Immature natural killer cell (primary cell): ENCODE measurements at regions not wholly inside any gene's neighbourhood (a gene's known extent, or its start where the extent isn't known, plus 50 kb on each side); places are given as distances from the start of the nearest gene placed in this dataset.
A peak's percentile ranks its signal among the peaks of the same experiment; 100 is the strongest.

Source experiments
- DNase-seq, 3 donors: peaks; one replicate each; pipeline ENCODE4 v3.0.0; 2022; ENCODE audit warnings: mixed read lengths in 1 of 3
- H3K27ac Mint-ChIP-seq, 6 donors: one replicate each; pipeline ENCODE4 v1.8.0; 2020; ENCODE audit warnings: mixed read lengths in 6 of 6, mild to moderate bottlenecking in 5 of 6, inconsistent platforms in 4 of 6, moderate library complexity in 3 of 6
- H3K27me3 Mint-ChIP-seq, 3 donors: one replicate each; pipeline ENCODE4 v1.8.0; 2020 to 2021; ENCODE audit warnings: low read depth in 3 of 3, mild to moderate bottlenecking in 3 of 3, mixed read lengths in 3 of 3, moderate library complexity in 3 of 3, inconsistent platforms in 1 of 3
- H3K36me3 Mint-ChIP-seq, 3 donors: one replicate each; pipeline ENCODE4 v1.8.0; 2020; ENCODE audit warnings: mixed read lengths in 3 of 3, inconsistent platforms in 2 of 3, mild to moderate bottlenecking in 2 of 3
- H3K4me1 Mint-ChIP-seq, 2 donors: one replicate each; pipeline ENCODE4 v1.8.0; 2020; ENCODE audit warnings: inconsistent platforms in 2 of 2, mild to moderate bottlenecking in 2 of 2, mixed read lengths in 2 of 2, moderate library complexity in 1 of 2
- H3K4me3 Mint-ChIP-seq, 5 donors: one replicate each; pipeline ENCODE4 v1.8.0; 2020; ENCODE audit warnings: mild to moderate bottlenecking in 5 of 5, mixed read lengths in 5 of 5, inconsistent platforms in 3 of 5, moderate library complexity in 3 of 5
- H3K9me3 Mint-ChIP-seq, 6 donors: one replicate each; pipeline ENCODE4 v1.8.0; 2020; ENCODE audit warnings: mild to moderate bottlenecking in 6 of 6, mixed read lengths in 6 of 6, inconsistent platforms in 4 of 6, moderate library complexity in 3 of 6

- H3K36me3 Mint-ChIP-seq = no peaks in the 10 kb centered on the region
- peaks cover 0 to 10% (median 3%) of the 10 kb centered on the region in 3 donors for H3K27me3 Mint-ChIP-seq
- H3K27ac Mint-ChIP-seq = no peak overlapping the region
- no peak for DNase-seq
- H3K4me3 Mint-ChIP-seq = no peak overlapping the region
- no peaks in the 10 kb centered on the region for H3K4me1 Mint-ChIP-seq
- peaks cover 0 to 6% (median 0%) of the 10 kb centered on the region in 6 donors for H3K9me3 Mint-ChIP-seq
Measured at GRCh38 chr3:8206971-8207617, 294.5 kb upstream of the LMCD1 start.

- no peaks in the 10 kb centered on the region for H3K36me3 Mint-ChIP-seq
- H3K27ac Mint-ChIP-seq = no peak overlapping the region
- DNase-seq = no peak
- no peaks in the 10 kb centered on the region for H3K4me1 Mint-ChIP-seq
- no peak overlapping the region for H3K4me3 Mint-ChIP-seq
- H3K27me3 Mint-ChIP-seq = peaks cover 3 to 11% (median 3%) of the 10 kb centered on the region in 3 donors
- peaks cover 0 to 5% (median 0%) of the 10 kb centered on the region in 6 donors for H3K9me3 Mint-ChIP-seq
Measured at GRCh38 chr3:8210882-8211341, 290.7 kb upstream of the LMCD1 start.

GRCh38 chr3:8212794-8213193 lies 288.8 kb upstream of the LMCD1 start:
- Mint-ChIP-seq H3K4me1 (no peaks in the 10 kb centered on the region), H3K9me3 (peaks cover 0 to 5% (median 0%) of the 10 kb centered on the region in 6 donors), H3K36me3 (no peaks in the 10 kb centered on the region), H3K27ac (no peak overlapping the region), H3K27me3 (peaks cover 3 to 10% (median 3%) of the 10 kb centered on the region in 3 donors), H3K4me3 (no peak overlapping the region)
- DNase-seq = no peak

GRCh38 chr3:8213286-8213685 lies 288.3 kb upstream of the LMCD1 start:
- peaks cover 3 to 10% (median 3%) of the 10 kb centered on the region in 3 donors for H3K27me3 Mint-ChIP-seq
- no peaks in the 10 kb centered on the region for H3K4me1 Mint-ChIP-seq
- no peak for DNase-seq
- H3K9me3 Mint-ChIP-seq = peaks cover 0 to 5% (median 0%) of the 10 kb centered on the region in 6 donors
- no peak overlapping the region for H3K27ac Mint-ChIP-seq
- no peak overlapping the region for H3K4me3 Mint-ChIP-seq
- H3K36me3 Mint-ChIP-seq = no peaks in the 10 kb centered on the region

GRCh38 chr3:8215821-8216220 lies 285.8 kb upstream of the LMCD1 start:
- DNase-seq = no peak
- Mint-ChIP-seq H3K36me3 (no peaks in the 10 kb centered on the region), H3K27me3 (peaks cover under 1 to 3% (median 2%) of the 10 kb centered on the region in 3 donors), H3K9me3 (peaks cover 0 to 5% (median 0%) of the 10 kb centered on the region in 6 donors), H3K4me1 (no peaks in the 10 kb centered on the region), H3K27ac (no peak overlapping the region), H3K4me3 (no peak overlapping the region)

- peaks cover 0 to 2% (median 0%) of the 10 kb centered on the region in 6 donors for H3K9me3 Mint-ChIP-seq
- no peaks in the 10 kb centered on the region for H3K4me1 Mint-ChIP-seq
- no peak overlapping the region for H3K27ac Mint-ChIP-seq
- no peak for DNase-seq
- no peak overlapping the region for H3K4me3 Mint-ChIP-seq
- H3K36me3 Mint-ChIP-seq = no peaks in the 10 kb centered on the region
- peaks cover 0 to 3% (median 2%) of the 10 kb centered on the region in 3 donors for H3K27me3 Mint-ChIP-seq
Measured at GRCh38 chr3:8218353-8218940, 283.2 kb upstream of the LMCD1 start.

- no peak overlapping the region for H3K4me3 Mint-ChIP-seq
- no peak overlapping the region for H3K27ac Mint-ChIP-seq
- H3K4me1 Mint-ChIP-seq = no peaks in the 10 kb centered on the region
- DNase-seq = no peak
- peaks cover 0 to 1% (median 0%) of the 10 kb centered on the region in 6 donors for H3K9me3 Mint-ChIP-seq
- H3K36me3 Mint-ChIP-seq = no peaks in the 10 kb centered on the region
- H3K27me3 Mint-ChIP-seq = peaks cover 0 to 3% (median under 1%) of the 10 kb centered on the region in 3 donors
Measured at GRCh38 chr3:8220291-8220690, 281.3 kb upstream of the LMCD1 start.

- Mint-ChIP-seq H3K27ac (no peak overlapping the region), H3K27me3 (peaks cover 0 to 2% (median 0%) of the 10 kb centered on the region in 3 donors), H3K4me1 (no peaks in the 10 kb centered on the region), H3K36me3 (no peaks in the 10 kb centered on the region), H3K9me3 (no peaks in the 10 kb centered on the region), H3K4me3 (no peak overlapping the region)
- DNase-seq = no peak
Measured at GRCh38 chr3:8223766-8224165, 277.9 kb upstream of the LMCD1 start.

- Mint-ChIP-seq H3K4me3 (no peak overlapping the region), H3K27me3 (peaks cover 0 to 2% (median 0%) of the 10 kb centered on the region in 3 donors), H3K4me1 (no peaks in the 10 kb centered on the region), H3K36me3 (no peaks in the 10 kb centered on the region), H3K27ac (no peak overlapping the region), H3K9me3 (no peaks in the 10 kb centered on the region)
- DNase-seq = no peak
Measured at GRCh38 chr3:8224941-8225340, 276.7 kb upstream of the LMCD1 start.

- peaks cover 18 to 20% of the 10 kb centered on the region in 2 donors for H3K4me1 Mint-ChIP-seq
- H3K4me3 Mint-ChIP-seq = peak overlapping the region in 2 of 5 donors; percentile 31 to 54
- no peaks in the 10 kb centered on the region for H3K36me3 Mint-ChIP-seq
- peaks cover 0 to 6% (median 3%) of the 10 kb centered on the region in 3 donors for H3K27me3 Mint-ChIP-seq
- no peak overlapping the region for H3K27ac Mint-ChIP-seq
- DNase-seq = peak; percentile 3 to 14 (median 12)
- H3K9me3 Mint-ChIP-seq = no peaks in the 10 kb centered on the region
Measured at GRCh38 chr3:8233938-8234337, 267.7 kb upstream of the LMCD1 start.

GRCh38 chr3:8236264-8236663 lies 265.4 kb upstream of the LMCD1 start:
- no peaks in the 10 kb centered on the region for H3K36me3 Mint-ChIP-seq
- H3K27ac Mint-ChIP-seq = no peak overlapping the region
- no peak for DNase-seq
- H3K4me3 Mint-ChIP-seq = no peak overlapping the region
- H3K9me3 Mint-ChIP-seq = no peaks in the 10 kb centered on the region
- H3K4me1 Mint-ChIP-seq = peaks cover 18 to 20% of the 10 kb centered on the region in 2 donors
- H3K27me3 Mint-ChIP-seq = peaks cover 3 to 6% (median 3%) of the 10 kb centered on the region in 3 donors

- Mint-ChIP-seq H3K27ac (no peak overlapping the region), H3K27me3 (peaks cover 3% of the 10 kb centered on the region in 3 donors), H3K4me1 (peaks cover 18 to 20% of the 10 kb centered on the region in 2 donors), H3K4me3 (no peak overlapping the region), H3K36me3 (no peaks in the 10 kb centered on the region), H3K9me3 (peaks cover 0 to 1% (median 0%) of the 10 kb centered on the region in 6 donors)
- no peak for DNase-seq
Measured at GRCh38 chr3:8237893-8238292, 263.7 kb upstream of the LMCD1 start.

GRCh38 chr3:8238432-8238831 lies 263.2 kb upstream of the LMCD1 start:
- Mint-ChIP-seq H3K4me1 (peaks cover 17 to 19% of the 10 kb centered on the region in 2 donors), H3K9me3 (peaks cover 0 to 1% (median 0%) of the 10 kb centered on the region in 6 donors), H3K27me3 (peaks cover 3% of the 10 kb centered on the region in 3 donors), H3K4me3 (no peak overlapping the region), H3K36me3 (no peaks in the 10 kb centered on the region), H3K27ac (no peak overlapping the region)
- no peak for DNase-seq

GRCh38 chr3:8239095-8239494 lies 262.5 kb upstream of the LMCD1 start:
- Mint-ChIP-seq H3K36me3 (no peaks in the 10 kb centered on the region), H3K27ac (no peak overlapping the region), H3K9me3 (peaks cover 0 to 1% (median 0%) of the 10 kb centered on the region in 6 donors), H3K4me3 (no peak overlapping the region), H3K4me1 (peaks cover 11 to 12% of the 10 kb centered on the region in 2 donors), H3K27me3 (peaks cover 3% of the 10 kb centered on the region in 3 donors)
- no peak for DNase-seq
